Hypothalamus (tissue), 51 donors: ENCODE measurements at regions not wholly inside any gene's neighbourhood (a gene's known extent, or its start where the extent isn't known, plus 50 kb on each side); places are given as distances from the start of the nearest gene placed in this dataset.

Source experiments
- DNase-seq, 51 donors: peaks; one replicate each; lab custom pipeline; 2025; lab: John Stamatoyannopoulos, UW

GRCh38 chr20:19943061-19943521 is 74.1 kb upstream of the NAA20 start:
- DNase-seq: peak in 22 of 51 donors; percentile 11 to 68 (median 31)

DNA sequence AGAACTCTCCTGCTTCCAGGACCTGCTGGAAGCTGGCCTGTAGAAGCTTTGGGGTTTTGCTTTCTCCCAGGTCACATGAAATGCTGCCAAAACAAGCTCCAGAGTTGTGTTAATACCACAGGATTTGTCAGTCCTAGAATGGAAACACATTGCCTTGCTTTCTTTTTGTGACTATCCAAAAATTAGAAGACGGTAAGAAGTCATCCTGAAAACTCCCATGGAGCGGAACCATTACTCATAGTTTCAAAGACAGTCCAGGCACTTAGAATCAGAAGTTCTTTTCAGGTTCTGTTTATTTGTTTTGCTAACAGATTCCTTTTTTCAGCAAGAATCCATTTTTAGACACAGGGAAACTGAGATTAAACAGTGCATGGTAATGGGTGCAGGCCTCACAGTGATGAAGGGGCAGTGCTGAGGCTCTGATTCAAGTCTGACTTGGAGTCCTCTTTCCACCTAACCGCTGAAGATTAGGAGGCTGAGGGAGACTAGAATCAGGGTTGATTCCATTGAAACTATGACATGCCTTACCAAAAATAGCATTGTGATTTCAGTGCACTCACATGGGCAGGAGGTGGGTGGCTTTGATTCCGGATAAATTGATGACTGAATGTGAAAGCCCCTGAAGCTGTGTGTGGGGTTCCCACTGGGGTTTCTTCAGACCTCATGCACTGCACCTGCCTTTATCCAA is 72.2 kb upstream of the NAA20 start:
- DNase-seq: peak in 1 of 51 donors; percentile 20

DNA sequence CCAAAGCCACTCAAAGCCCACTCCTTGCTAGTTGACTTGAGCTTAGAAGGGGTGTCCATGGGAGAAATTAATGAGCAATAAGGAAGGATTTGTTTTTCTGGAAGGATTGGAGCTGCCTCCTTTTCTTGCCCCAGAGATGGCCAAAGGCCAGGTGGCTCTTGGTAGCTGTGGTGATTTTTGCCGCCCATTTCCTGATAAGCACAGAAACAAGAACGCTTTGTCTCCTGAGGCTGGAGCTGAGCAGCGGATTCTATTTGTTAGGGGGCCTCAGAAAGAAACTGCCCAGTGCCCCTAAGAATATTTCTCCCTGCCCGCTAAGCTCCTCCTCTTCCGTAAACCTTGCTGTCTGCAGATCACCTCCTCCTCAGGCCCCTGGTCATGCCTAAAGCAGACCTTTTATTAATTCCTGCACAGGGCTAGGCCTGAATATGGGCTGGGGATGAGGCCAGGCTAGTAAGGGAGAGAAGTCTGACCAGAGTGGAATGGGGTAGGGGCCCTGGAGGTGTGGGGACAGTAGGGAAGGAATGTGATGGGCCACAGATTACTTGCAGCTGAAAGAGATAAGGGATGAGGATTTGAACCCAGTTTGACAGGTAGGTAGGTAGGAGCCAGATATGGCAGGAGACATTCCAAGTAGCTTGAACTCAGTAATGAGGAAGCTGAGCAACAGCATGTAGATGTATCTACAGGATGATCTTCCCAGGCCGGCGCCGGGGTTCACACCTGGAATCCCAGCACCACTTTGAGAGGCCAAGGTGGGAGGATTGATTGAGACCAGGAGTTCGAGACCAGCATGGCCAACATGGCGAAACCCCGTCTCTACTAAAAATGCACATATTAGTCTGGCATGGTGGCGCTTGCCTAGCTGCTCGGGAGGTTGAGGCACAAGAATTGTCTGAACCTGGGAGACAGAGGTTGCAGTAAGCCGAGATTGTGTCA is 71.2 kb upstream of the NAA20 start:
- peak in 10 of 51 donors; percentile 8 to 35 (median 18) for DNase-seq

DNA sequence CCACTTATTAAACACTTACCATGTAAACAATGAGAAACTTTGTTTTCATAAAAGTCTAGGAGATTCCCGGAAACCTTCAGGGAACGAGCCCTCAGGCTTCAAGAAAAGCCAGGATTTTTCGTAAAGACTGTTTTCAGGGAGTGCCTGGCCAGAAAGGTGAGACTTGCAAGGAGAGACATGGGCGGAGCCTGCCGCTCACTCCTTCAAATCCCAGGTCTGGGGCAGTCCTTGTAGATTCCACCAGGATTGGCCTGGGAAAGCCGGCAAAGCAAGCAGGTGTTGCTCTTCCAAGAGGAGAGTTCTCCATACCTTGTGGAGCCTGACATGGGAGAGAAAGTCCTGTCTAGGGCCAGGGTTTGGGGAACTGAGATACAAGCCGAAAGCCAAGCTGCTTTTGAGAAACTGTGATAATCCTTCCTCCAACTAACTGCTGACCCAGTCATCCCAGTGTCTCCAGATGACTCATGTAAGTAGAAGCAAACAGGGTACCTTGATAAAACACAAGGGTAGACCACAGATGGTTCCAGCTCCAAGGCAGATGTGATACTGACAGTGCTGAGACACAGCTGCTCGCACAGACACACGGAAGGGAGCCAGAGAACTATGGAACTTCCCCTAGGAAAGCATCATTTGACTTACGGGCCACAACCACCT is 69.4 kb upstream of the NAA20 start:
- DNase-seq: no peak

DNA sequence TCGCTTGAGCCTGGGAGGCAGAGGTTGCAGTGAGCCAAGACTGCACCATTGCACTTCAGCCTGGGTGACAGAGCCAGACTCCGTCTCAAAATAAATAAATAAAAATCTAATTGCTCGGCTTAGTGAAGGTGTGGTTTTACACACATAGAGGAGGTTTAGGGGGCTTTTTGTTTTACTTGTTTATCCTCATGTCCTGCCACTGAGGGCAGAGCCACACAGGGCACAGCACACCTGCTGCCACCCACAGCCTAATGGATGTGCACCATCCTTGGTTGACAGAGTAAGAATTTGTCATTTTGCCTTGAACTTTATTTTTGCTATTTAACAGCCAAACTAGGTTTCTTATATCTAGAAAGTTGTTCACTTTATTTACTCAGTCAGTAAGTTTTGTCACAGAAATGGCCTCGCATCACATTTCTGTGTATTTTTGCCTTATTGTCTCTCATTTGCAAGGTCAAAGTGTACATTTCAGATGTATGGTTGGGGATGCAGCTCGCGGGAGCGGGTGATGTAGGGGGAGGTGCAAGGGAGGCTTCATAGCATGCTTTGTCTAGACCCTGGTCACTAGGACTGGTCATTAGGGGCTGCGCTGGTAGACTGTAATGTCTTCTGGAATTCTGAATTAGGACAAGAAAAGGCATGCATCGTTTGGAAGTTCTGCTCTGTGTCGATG is 67.8 kb upstream of the NAA20 start:
- no peak for DNase-seq

DNA sequence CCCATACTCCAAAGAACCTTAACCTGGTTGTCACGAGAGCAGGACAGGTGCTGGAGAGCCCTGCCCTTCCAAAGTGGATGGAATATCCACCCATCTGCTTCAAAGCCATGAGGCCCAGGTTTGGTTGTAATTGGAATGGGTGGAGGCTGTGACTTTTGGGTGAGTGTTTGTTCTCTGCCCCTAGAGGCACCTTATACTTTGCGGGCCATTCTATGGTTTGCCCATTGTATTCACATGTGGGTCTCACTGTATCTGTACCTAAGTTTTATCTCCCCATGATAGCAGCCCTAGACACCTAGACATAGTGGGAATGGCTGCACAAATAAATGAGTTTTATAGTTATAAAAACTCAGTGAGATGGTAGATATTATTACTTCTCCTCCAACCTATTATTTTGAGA is 67.1 kb upstream of the NAA20 start:
- DNase-seq: no peak

GRCh38 chr20:19952392-19952791 is 64.8 kb upstream of the NAA20 start:
- no peak for DNase-seq

DNA sequence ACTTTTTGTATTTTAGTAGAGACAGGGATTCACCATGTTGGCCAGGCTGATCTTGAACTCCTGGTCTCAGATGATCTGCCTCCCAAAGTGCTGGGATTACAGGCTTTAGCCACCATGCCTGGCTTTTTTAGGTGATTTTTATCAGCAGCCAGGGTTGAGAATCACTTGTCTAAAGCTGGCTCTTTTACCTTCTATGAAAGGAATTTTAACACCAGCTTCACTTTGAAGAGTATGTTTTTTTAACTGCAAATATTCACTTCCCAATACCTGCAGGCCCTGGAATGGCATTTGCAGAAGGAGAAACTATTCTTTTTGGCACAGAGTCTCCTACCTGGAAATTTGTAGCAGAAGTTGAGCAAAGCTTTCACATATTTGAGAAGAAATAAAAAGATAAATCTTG is 63.6 kb upstream of the NAA20 start:
- no peak for DNase-seq

- DNase-seq: no peak
Measured at GRCh38 chr20:19956976-19957375, 60.2 kb upstream of the NAA20 start.

DNA sequence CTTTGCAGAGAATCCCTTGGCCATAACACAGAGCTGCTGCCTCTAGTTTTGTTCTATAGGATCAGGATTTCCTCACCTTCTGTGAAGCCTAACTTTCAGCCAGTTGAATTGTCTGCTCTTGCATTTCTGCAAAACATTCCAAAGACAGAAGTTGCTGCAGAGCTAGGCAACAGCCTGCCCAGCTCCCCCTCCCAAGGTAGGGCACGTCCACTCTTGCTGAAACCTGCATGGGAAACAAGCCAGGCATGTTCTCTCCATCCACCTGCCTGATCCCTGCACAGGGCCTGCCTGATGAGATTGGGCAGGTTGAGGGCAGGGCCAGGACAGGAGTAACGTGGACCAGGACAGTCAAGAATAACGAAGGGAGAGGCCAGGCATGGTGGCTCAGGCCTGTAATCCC is 58.9 kb upstream of the NAA20 start:
- DNase-seq: no peak

GRCh38 chr20:19958928-19959327 is 58.2 kb upstream of the NAA20 start:
- no peak for DNase-seq

DNA sequence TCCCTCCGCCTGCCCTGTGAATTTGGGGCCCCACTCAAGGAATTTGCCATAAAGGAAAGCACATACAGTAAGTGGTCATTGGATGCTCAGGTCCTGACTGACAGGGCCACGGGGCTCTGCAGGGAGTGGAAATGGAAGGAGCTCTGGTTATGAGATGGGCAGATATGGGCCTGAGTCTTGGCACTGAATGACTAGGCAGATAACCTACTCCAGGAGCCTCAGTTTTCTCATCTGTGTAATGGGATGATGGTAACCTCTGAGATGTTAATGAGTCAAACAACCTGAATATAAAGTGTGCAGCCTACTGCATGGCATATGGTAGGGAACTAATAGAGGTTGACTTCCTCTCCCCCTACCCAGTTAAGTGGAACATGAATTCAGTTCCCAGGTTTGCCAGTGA is 56.4 kb upstream of the NAA20 start:
- DNase-seq: no peak

GRCh38 chr20:19961293-19961692 is 55.9 kb upstream of the NAA20 start:
- no peak for DNase-seq

DNA sequence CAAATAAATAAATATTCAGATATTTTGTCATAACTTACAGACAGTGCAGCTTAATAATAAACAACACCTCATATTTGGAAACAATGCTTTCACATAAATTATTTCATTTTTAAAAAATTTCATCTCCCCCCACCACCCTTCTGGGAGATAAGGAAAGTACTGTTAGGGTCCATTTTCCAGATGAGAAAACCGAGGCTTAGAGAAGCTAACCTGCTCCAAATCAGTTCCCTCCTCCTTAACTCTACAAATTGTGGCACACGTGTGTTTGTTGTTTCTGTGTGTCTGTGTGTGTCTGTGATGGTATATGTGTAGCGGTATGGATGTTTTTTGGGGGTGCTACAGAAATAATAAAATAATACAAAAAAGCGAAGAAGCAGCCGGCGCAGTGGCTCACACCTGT is 54.2 kb upstream of the NAA20 start:
- DNase-seq: no peak

- DNase-seq: peak in 1 of 51 donors; percentile 25
Measured at GRCh38 chr20:19964289-19965265, 52.6 kb upstream of the NAA20 start.

GRCh38 chr20:19966840-19967239 is 50.3 kb upstream of the NAA20 start:
- DNase-seq: no peak
